Fibroblast of mammary gland (primary cell): ENCODE measurements at regions not wholly inside any gene's neighbourhood (a gene's known extent, or its start where the extent isn't known, plus 50 kb on each side); places are given as distances from the start of the nearest gene placed in this dataset.
"Not testable (repeated sequence)": the region's sequence is repeated elsewhere in the genome, so short reads cannot be mapped to it uniquely, and the experiment has no call there.

Experiments
- DNase-seq: peaks from one replicate; pipeline ENCODE4 v3.0.0-alpha.2; 2010; ENCODE audit warnings: low read depth
- H3K4me3 ChIP-seq: 2 replicates; pipeline ENCODE4 v1.5.1; 2011; ENCODE audit warnings: low read depth, mild to moderate bottlenecking, low read length, moderate library complexity; ENCODE audit not compliant: control insufficient read depth
- TF ChIP-seq, protein P1 (sequence below): conservative IDR thresholded peaks from 2 replicates; pipeline ENCODE4 v1.5.1; 2011; ENCODE audit warnings: low read depth, low read length, inconsistent platforms; ENCODE audit not compliant: control insufficient read depth, insufficient read depth

- DNase-seq: no peak
- TF ChIP-seq, protein P1, sequence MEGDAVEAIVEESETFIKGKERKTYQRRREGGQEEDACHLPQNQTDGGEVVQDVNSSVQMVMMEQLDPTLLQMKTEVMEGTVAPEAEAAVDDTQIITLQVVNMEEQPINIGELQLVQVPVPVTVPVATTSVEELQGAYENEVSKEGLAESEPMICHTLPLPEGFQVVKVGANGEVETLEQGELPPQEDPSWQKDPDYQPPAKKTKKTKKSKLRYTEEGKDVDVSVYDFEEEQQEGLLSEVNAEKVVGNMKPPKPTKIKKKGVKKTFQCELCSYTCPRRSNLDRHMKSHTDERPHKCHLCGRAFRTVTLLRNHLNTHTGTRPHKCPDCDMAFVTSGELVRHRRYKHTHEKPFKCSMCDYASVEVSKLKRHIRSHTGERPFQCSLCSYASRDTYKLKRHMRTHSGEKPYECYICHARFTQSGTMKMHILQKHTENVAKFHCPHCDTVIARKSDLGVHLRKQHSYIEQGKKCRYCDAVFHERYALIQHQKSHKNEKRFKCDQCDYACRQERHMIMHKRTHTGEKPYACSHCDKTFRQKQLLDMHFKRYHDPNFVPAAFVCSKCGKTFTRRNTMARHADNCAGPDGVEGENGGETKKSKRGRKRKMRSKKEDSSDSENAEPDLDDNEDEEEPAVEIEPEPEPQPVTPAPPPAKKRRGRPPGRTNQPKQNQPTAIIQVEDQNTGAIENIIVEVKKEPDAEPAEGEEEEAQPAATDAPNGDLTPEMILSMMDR: no peak
- no peak overlapping the region for H3K4me3 ChIP-seq
Measured at GRCh38 chr15:95629503-95630168, 700.9 kb upstream of the NR2F2 start.

DNA sequence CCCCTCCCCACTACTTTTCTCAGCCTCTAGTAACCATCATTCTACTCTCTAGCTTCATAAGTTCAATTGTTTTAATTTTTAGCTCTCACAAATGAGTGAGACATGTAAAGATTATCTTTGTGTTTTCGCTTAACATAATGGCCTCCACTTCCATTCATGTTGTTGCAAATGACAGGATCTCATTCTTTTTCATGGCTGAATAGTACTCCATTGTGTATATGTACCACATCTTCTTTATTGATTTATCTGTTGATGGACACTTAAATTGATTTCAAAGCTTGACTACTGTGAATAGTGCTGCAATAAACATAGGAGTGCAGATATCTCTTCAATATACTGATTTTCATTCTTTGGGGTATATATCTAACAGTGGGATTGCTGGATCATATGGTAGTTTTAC, 699.8 kb upstream of the NR2F2 start:
- DNase-seq: no peak
- TF ChIP-seq, protein P1: no peak
- H3K4me3 ChIP-seq: no peak overlapping the region

- DNase-seq: no peak
- H3K4me3 ChIP-seq: no peak overlapping the region
Measured at GRCh38 chr15:95635666-95636065, 694.8 kb upstream of the NR2F2 start.

DNA sequence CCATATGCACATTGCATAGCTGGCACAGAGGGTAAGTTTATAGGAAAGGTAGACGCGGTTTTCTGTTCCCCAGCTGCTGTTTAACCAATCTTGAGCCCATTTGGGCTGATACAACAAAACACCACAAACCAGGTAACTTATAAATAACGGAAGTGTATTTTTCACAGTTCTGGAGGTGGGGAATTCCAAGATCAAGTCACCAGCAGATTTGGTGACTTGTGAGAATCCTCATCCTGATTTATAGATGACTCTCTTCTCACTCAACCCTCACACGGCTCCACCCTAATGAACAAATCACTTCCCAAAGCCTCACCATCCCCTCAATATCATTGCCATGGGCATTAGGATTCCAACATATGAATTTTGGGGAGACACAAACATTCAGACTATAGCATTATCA, 694.4 kb upstream of the NR2F2 start:
- no peak overlapping the region for H3K4me3 ChIP-seq
- DNase-seq: no peak
- TF ChIP-seq, protein P1: no peak

More at GRCh38 chr15:95635666-95636065, 694.8 kb upstream of the NR2F2 start:
- TF ChIP-seq, protein P1: no peak

DNA sequence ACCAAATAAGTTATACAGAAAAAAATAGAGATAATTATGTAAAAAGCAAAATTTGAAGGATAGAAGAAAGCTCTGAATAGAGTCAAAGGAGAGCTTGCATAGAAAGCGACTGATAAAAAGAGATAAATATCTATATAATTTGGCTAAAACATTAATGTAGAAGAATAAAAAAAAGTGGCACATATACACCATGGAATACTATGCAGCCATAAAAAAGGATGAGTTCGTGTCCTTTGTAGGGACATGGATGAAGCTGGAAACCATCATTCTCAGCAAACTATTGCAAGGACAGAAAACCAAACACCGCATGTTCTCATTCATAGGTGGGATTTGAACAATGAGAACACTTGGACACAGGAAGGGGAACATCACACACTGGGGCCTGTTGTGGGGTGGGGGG, 693.3 kb upstream of the NR2F2 start:
- DNase-seq, H3K4me3 ChIP-seq: not testable (repeated sequence)

DNA sequence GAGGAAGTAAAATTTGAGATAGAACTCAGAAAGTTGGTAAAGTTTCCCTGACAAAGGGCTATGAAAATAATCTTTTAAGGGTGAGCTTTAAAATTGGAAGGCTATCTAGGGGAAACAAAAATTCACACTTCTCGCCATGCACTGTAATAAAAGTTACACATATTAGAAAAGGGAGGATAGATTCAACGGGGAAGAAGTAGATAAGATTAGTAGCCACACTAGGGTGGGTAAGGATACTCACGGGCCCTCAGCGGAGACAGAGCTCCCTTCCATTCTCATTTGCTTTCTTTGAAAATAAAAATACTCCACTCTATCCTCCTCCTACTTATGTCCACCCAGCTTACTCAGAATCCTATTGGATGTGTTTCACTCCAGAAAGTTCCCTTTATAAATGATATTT, 691.3 kb upstream of the NR2F2 start:
- DNase-seq: no peak
- no peak overlapping the region for H3K4me3 ChIP-seq
- TF ChIP-seq, protein P1: no peak

DNA sequence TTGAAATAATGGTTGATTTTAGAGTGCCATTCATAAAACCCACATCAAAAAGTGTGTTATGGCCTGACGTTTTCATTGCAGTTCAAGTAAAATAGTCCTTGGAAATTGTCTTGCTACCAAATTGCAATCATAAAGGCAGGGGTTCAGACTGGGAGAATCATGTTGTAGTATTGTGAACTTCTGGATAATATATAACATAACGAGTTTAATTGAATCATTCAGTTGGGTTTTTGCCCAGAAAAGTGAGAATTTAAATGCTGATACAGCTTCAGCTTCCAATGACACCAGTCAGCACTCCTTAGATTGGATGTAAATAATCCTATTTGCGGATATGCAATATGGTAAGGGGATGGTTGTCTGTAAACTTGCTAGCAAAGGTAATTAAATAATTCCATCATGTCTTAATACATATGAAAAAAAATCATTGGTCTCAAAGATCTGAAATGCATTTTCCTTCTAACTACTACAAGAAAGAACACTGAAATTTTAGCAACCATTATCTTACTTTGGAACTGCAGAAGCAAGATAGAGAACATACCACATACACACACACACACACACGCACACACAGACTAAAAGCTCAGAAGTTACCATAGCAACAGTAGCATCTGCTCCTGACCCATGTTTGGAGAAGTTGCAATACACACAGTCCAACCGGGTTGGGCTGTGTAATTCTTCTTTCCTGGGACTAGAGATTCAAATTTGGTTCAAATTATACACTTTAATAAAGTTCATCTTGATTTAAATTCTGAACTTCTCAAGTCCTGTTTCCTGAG, 686.2 kb upstream of the NR2F2 start:
- TF ChIP-seq, protein P1: no peak
- no peak overlapping the region for H3K4me3 ChIP-seq
- peak; percentile 18 for DNase-seq
